Activated B cell treated with CpG ODN at 0.5 μM for 24 hours (primary cell): ENCODE measurements at regions not wholly inside any gene's neighbourhood (a gene's known extent, or its start where the extent isn't known, plus 50 kb on each side); places are given as distances from the start of the nearest gene placed in this dataset.

Experiments
- ATAC-seq: fragments of 200-7000 bp; cut with Tn5 transposase; one replicate; pipeline ENCODE4 v1.10.0; 2021; ENCODE audit warnings: low read depth, mild to moderate bottlenecking, moderate library complexity
- CTCF ChIA-PET: fragments of 350-600 bp; sonication (Branson Sonifier 250); formaldehyde crosslinking; loops from one replicate; lab custom pipeline; 2021; ENCODE audit warnings: antibody characterized with exemption; lab: Charles Lee
- POLR2A ChIA-PET: fragments of 350-600 bp; sonication (Branson Sonifier 250); formaldehyde crosslinking; loops from one replicate; lab custom pipeline; 2021; ENCODE audit warnings: antibody characterized with exemption; lab: Charles Lee
- DNase-seq: peaks from one replicate; pipeline ENCODE4 v3.0.0; 2022
- H3K27ac Mint-ChIP-seq: one replicate; pipeline ENCODE4 v1.8.0; 2020; ENCODE audit warnings: mixed read lengths
- H3K27me3 Mint-ChIP-seq: one replicate; pipeline ENCODE4 v1.8.0; 2021; ENCODE audit warnings: mixed read lengths
- H3K36me3 Mint-ChIP-seq: one replicate; pipeline ENCODE4 v1.8.0; 2021; ENCODE audit warnings: low read depth, mixed read lengths
- H3K4me1 Mint-ChIP-seq: one replicate; pipeline ENCODE4 v1.8.0; 2021; ENCODE audit warnings: mixed read lengths
- H3K4me3 Mint-ChIP-seq: one replicate; pipeline ENCODE4 v1.8.0; 2020; ENCODE audit warnings: mild to moderate bottlenecking, mixed read lengths
- H3K9me3 Mint-ChIP-seq: one replicate; pipeline ENCODE4 v1.8.0; 2020; ENCODE audit warnings: mixed read lengths
- intact Hi-C: fragments of 100-400 bp; cut with micrococcal nuclease; formaldehyde crosslinking; loops from one replicate; pipeline ENCODE4 v1.15.1; 2024
- TF ChIP-seq, protein P1 (sequence below): fragments of 200-600 bp; IDR thresholded peaks from one replicate; pipeline ENCODE4 v1.8.0; 2022; ENCODE audit warnings: antibody characterized with exemption, mild to moderate bottlenecking

- intact Hi-C loops: no loop called here
- no peak for ATAC-seq
- H3K4me1 Mint-ChIP-seq: no peaks in the 10 kb centered on the region
- no peak overlapping the region for H3K4me3 Mint-ChIP-seq
- DNase-seq: no peak
- ChIA-PET POLR2A (no interaction called here), CTCF (interaction anchor here (0.6 kb wide), 1 partner anchor 11 kb away, joined by 3 read pairs; no protein-coding TSS in a partner anchor)
- no peaks in the 10 kb centered on the region for H3K36me3 Mint-ChIP-seq
- no peaks in the 10 kb centered on the region for H3K9me3 Mint-ChIP-seq
- no peaks in the 10 kb centered on the region for H3K27me3 Mint-ChIP-seq
- H3K27ac Mint-ChIP-seq: no peak overlapping the region
- TF ChIP-seq, protein P1, sequence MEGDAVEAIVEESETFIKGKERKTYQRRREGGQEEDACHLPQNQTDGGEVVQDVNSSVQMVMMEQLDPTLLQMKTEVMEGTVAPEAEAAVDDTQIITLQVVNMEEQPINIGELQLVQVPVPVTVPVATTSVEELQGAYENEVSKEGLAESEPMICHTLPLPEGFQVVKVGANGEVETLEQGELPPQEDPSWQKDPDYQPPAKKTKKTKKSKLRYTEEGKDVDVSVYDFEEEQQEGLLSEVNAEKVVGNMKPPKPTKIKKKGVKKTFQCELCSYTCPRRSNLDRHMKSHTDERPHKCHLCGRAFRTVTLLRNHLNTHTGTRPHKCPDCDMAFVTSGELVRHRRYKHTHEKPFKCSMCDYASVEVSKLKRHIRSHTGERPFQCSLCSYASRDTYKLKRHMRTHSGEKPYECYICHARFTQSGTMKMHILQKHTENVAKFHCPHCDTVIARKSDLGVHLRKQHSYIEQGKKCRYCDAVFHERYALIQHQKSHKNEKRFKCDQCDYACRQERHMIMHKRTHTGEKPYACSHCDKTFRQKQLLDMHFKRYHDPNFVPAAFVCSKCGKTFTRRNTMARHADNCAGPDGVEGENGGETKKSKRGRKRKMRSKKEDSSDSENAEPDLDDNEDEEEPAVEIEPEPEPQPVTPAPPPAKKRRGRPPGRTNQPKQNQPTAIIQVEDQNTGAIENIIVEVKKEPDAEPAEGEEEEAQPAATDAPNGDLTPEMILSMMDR: no peak
Measured at GRCh38 chr15:79373113-79373512, 59.0 kb upstream of the MINAR1 start.

- no peak overlapping the region for H3K4me3 Mint-ChIP-seq
- H3K4me1 Mint-ChIP-seq: no peaks in the 10 kb centered on the region
- POLR2A ChIA-PET: no interaction called here
- no peaks in the 10 kb centered on the region for H3K36me3 Mint-ChIP-seq
- no peak overlapping the region for H3K27ac Mint-ChIP-seq
- CTCF ChIA-PET: no interaction called here
- TF ChIP-seq, protein P1: no peak
- ATAC-seq: no peak
- H3K9me3 Mint-ChIP-seq: no peaks in the 10 kb centered on the region
- intact Hi-C loops: no loop called here
- DNase-seq: no peak
- no peaks in the 10 kb centered on the region for H3K27me3 Mint-ChIP-seq
Measured at GRCh38 chr15:79373728-79374127, 58.4 kb upstream of the MINAR1 start.

DNA sequence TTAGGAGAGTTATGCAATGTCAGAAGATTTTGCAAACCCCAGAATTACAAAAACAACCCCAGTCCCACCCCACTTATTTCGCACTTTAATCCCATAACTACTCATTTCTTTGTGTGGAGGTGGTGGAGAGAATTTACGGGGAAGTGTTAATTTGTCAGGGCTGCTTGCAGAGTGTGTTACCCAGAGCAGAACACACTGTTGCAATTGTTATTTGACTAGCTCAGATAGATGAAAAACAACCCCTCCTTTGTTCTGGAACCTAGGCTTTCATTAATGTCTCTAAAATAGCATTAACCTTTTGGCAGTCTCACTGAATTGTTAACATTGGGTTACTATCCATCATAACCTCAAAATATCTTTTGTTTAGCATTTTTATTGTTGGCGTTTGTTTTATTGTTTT, 55.8 kb upstream of the MINAR1 start:
- H3K27me3 Mint-ChIP-seq: no peaks in the 10 kb centered on the region
- H3K4me3 Mint-ChIP-seq: no peak overlapping the region
- H3K36me3 Mint-ChIP-seq: peaks cover 2% of the 10 kb centered on the region
- DNase-seq (no peak), ATAC-seq (no peak)
- ChIA-PET CTCF (no interaction called here), POLR2A (no interaction called here)
- H3K9me3 Mint-ChIP-seq: no peaks in the 10 kb centered on the region
- no peaks in the 10 kb centered on the region for H3K4me1 Mint-ChIP-seq
- TF ChIP-seq, protein P1: no peak
- H3K27ac Mint-ChIP-seq: no peak overlapping the region
- intact Hi-C loops: no loop called here

DNA sequence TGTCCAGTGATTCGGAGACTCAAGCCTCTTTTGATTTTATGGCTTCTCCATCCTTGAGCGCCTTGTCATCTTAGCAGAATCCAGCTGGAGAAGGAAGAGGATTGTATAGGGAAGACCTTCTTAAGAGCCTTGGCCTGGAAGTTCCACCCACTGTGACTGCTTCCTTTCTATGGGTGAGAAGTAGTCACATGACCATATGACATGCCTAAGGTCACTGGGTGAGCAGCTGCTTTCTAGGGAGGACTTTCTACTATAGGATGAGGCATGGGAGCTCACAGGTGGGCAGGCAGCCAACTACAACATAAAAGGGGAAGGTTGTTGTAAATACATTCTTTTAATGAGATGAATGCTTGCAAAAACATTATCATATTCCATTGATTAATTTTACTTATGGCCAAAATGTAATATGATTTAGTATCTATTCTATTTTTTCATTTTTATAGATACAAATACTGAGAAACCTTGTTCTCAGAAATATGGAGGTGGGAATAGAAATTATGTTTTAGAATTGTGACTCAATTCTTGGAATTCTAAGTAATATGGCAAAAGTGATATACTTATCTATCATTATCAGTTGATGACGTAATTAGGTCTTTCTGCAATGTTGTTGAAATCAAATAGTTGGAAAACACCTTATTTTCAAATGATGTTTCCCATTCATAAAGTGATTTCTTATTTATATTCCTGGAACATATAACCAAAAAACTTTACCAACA, 53.6 kb upstream of the MINAR1 start:
- Mint-ChIP-seq H3K9me3 (no peaks in the 10 kb centered on the region), H3K4me3 (no peak overlapping the region), H3K27ac (no peak overlapping the region), H3K36me3 (peaks cover 2% of the 10 kb centered on the region), H3K27me3 (no peaks in the 10 kb centered on the region), H3K4me1 (no peaks in the 10 kb centered on the region)
- intact Hi-C loops: no loop called here
- POLR2A ChIA-PET: no interaction called here
- TF ChIP-seq, protein P1: no peak
- DNase-seq (no peak), ATAC-seq (no peak)
- CTCF ChIA-PET: interaction anchor here (5.7 to 7.4 kb wide), 2 partner anchors 474 to 795 kb away, joined by 76 to 145 read pairs; no protein-coding TSS in a partner anchor

DNA sequence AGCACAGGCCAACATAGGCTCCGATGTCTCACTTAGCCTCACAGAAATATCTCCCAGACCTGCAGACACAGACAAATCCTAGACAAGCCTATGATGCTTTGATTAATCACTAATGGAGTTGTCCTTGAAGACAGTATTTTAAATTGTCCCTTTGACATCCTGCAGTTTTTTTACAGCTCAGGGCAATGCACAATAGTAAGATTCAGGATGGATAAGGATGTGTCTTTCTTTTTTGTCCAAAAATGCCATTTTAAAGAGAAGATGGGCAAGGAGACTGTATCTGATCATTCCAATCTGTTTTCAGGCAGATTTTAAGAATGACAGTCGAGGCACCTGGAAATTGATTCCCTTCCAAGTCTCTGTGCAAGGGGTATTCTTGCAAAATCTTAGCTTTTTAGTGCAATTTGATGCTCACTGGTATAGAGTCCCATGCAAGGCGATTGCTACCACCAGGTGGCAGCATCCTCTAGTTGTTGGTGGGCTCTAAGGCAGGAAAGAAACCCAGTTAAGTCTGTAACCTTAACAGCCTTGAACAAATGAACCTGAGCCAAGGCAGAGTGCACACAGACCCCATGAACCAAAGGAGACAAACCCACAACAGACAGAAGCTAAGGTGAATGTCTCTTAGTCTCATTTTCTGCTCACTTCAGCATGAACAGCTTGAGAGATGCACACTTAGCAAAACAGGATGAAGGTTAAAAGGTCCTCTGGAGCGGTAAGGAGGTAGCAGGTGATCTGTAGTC, 51.2 kb upstream of the MINAR1 start:
- Mint-ChIP-seq H3K4me1 (no peaks in the 10 kb centered on the region), H3K27ac (no peak overlapping the region), H3K4me3 (no peak overlapping the region), H3K9me3 (no peaks in the 10 kb centered on the region), H3K36me3 (peaks cover 2% of the 10 kb centered on the region), H3K27me3 (no peaks in the 10 kb centered on the region)
- intact Hi-C loops: loop anchor here (1.0 to 5.0 kb wide), 5 partner anchors 215 to 926 kb away; no protein-coding TSS in a partner anchor
- TF ChIP-seq, protein P1: peak; percentile 66
- ChIA-PET POLR2A (no interaction called here), CTCF (interaction anchor here (0.7 to 7.4 kb wide), 24 partner anchors 8 to 928 kb away, joined by 3 to 145 read pairs (median 4); partner anchors contain the start of genes MTHFS and TMED3)
- DNase-seq (peak; percentile 59), ATAC-seq (peak; percentile 68)
